Loucy (cell line): ENCODE measurements at regions not wholly inside any gene's neighbourhood (a gene's known extent, or its start where the extent isn't known, plus 50 kb on each side); places are given as distances from the start of the nearest gene placed in this dataset.

Source experiments
- H2AFZ ChIP-seq: fragments of 200-600 bp; sonication (generic); 2 replicates; pipeline ENCODE4 v1.6.0; 2016; ENCODE audit warnings: antibody characterized with exemption, mild to moderate bottlenecking, low read length, moderate library complexity
- H3F3A ChIP-seq: fragments of 200-600 bp; 2 replicates; pipeline ENCODE4 v1.6.0; 2016; ENCODE audit warnings: antibody characterized with exemption, low read depth, mild to moderate bottlenecking
- H3K27me3 ChIP-seq: fragments of 200-600 bp; sonication (generic); 2 replicates; pipeline ENCODE4 v1.6.1; 2014; ENCODE audit warnings: low read length, mild to moderate bottlenecking; ENCODE audit not compliant: insufficient read depth, poor library complexity, severe bottlenecking
- H3K36me3 ChIP-seq: fragments of 200-600 bp; sonication (generic); 2 replicates; pipeline ENCODE4 v1.6.1; 2016; ENCODE audit warnings: low read length; ENCODE audit not compliant: insufficient read depth
- H3K4me1 ChIP-seq: fragments of 200-600 bp; sonication (generic); 2 replicates; pipeline ENCODE4 v1.5.1; 2014; ENCODE audit warnings: low read length, mild to moderate bottlenecking; ENCODE audit not compliant: insufficient read depth, poor library complexity, severe bottlenecking
- H3K4me2 ChIP-seq: fragments of 200-600 bp; sonication (generic); 2 replicates; pipeline ENCODE4 v1.6.0; 2014; ENCODE audit warnings: antibody characterized with exemption, low read length, low read depth, mild to moderate bottlenecking; ENCODE audit not compliant: poor library complexity, severe bottlenecking
- H3K4me3 ChIP-seq: fragments of 200-600 bp; sonication (generic); 2 replicates; pipeline ENCODE4 v1.5.1; 2014; ENCODE audit warnings: low read length, mild to moderate bottlenecking, mixed read lengths; ENCODE audit not compliant: poor library complexity, severe bottlenecking
- H3K79me2 ChIP-seq: fragments of 200-600 bp; sonication (generic); 2 replicates; pipeline ENCODE4 v1.6.1; 2014; ENCODE audit warnings: low read length; ENCODE audit not compliant: insufficient read depth
- H3K9ac ChIP-seq: fragments of 200-600 bp; sonication (generic); 2 replicates; pipeline ENCODE4 v1.6.0; 2014; ENCODE audit warnings: mild to moderate bottlenecking, low read depth, low read length, moderate library complexity; ENCODE audit not compliant: poor library complexity, severe bottlenecking
- H3K9me2 ChIP-seq: fragments of 200-600 bp; sonication (generic); replicated peaks from 2 replicates; pipeline ENCODE4 v1.6.1; 2016; ENCODE audit warnings: low read depth, low read length, mixed read lengths
- H3K9me3 ChIP-seq: fragments of 200-600 bp; sonication (generic); 2 replicates; pipeline ENCODE4 v1.6.1; 2014; ENCODE audit warnings: mild to moderate bottlenecking, antibody characterized with exemption, low read length, low read depth; ENCODE audit not compliant: insufficient read depth
- H4K20me1 ChIP-seq: fragments of 200-600 bp; sonication (generic); 2 replicates; pipeline ENCODE4 v1.6.0; 2014; ENCODE audit warnings: antibody characterized with exemption, low read length, mild to moderate bottlenecking; ENCODE audit not compliant: insufficient read depth, poor library complexity, severe bottlenecking
- CTCF ChIP-seq: fragments of 200-600 bp; sonication (generic); conservative IDR thresholded peaks from 2 replicates; pipeline ENCODE4 v1.5.1; 2014; ENCODE audit warnings: mild to moderate bottlenecking, antibody characterized with exemption, low read length
- EZH2phosphoT487 ChIP-seq: fragments of 200-600 bp; IDR thresholded peaks from 2 replicates; pipeline ENCODE4 v1.6.1; 2018; ENCODE audit warnings: antibody characterized with exemption, mild to moderate bottlenecking, moderate library complexity, borderline replicate concordance

GRCh38 chr6:10268611-10269310 is 146.1 kb downstream of the TFAP2A start:
- no peak for TF ChIP-seq EZH2phosphoT487
- no peak for TF ChIP-seq CTCF
- H2AFZ ChIP-seq = no peak overlapping the region
- no peaks in the 10 kb centered on the region for H3K36me3 ChIP-seq
- H4K20me1 ChIP-seq = no peaks in the 10 kb centered on the region
- H3F3A ChIP-seq = no peaks in the 10 kb centered on the region
- no peaks in the 10 kb centered on the region for H3K9me3 ChIP-seq
- no peaks in the 10 kb centered on the region for H3K27me3 ChIP-seq
- no peak overlapping the region for H3K9ac ChIP-seq
- no peaks in the 10 kb centered on the region for H3K4me1 ChIP-seq
- H3K4me2 ChIP-seq = no peak overlapping the region
- H3K4me3 ChIP-seq = no peak overlapping the region
- no peaks in the 10 kb centered on the region for H3K79me2 ChIP-seq
- H3K9me2 ChIP-seq = no peaks in the 10 kb centered on the region

- Histone ChIP-seq H3K4me2 (no peak overlapping the region), H3K9ac (no peak overlapping the region), H3K36me3 (no peaks in the 10 kb centered on the region), H3K27me3 (no peaks in the 10 kb centered on the region), H3K4me3 (no peak overlapping the region), H3F3A (no peaks in the 10 kb centered on the region), H4K20me1 (no peaks in the 10 kb centered on the region), H3K9me3 (no peaks in the 10 kb centered on the region), H2AFZ (no peak overlapping the region), H3K4me1 (no peaks in the 10 kb centered on the region), H3K9me2 (no peaks in the 10 kb centered on the region), H3K79me2 (no peaks in the 10 kb centered on the region)
- TF ChIP-seq EZH2phosphoT487 = no peak
Observed at GRCh38 chr6:10268111-10268510, 146.8 kb downstream of the TFAP2A start.

GRCh38 chr6:10266462-10266861 is 148.4 kb downstream of the TFAP2A start:
- Histone ChIP-seq H3K79me2 (no peaks in the 10 kb centered on the region), H3K4me2 (no peak overlapping the region), H4K20me1 (no peaks in the 10 kb centered on the region), H3K9ac (no peak overlapping the region), H3K36me3 (no peaks in the 10 kb centered on the region), H2AFZ (no peak overlapping the region), H3K9me3 (no peaks in the 10 kb centered on the region), H3K4me1 (no peaks in the 10 kb centered on the region), H3K9me2 (no peaks in the 10 kb centered on the region), H3K27me3 (no peaks in the 10 kb centered on the region), H3K4me3 (no peak overlapping the region), H3F3A (no peaks in the 10 kb centered on the region)
- no peak for TF ChIP-seq CTCF
- no peak for TF ChIP-seq EZH2phosphoT487

GRCh38 chr6:10266061-10266460 is 148.8 kb downstream of the TFAP2A start:
- no peaks in the 10 kb centered on the region for H3K27me3 ChIP-seq
- H3F3A ChIP-seq = no peaks in the 10 kb centered on the region
- no peaks in the 10 kb centered on the region for H3K79me2 ChIP-seq
- no peak overlapping the region for H2AFZ ChIP-seq
- no peaks in the 10 kb centered on the region for H3K9me3 ChIP-seq
- no peaks in the 10 kb centered on the region for H3K36me3 ChIP-seq
- no peaks in the 10 kb centered on the region for H4K20me1 ChIP-seq
- H3K4me2 ChIP-seq = no peak overlapping the region
- no peak for TF ChIP-seq CTCF
- TF ChIP-seq EZH2phosphoT487 = no peak
- H3K9me2 ChIP-seq = no peaks in the 10 kb centered on the region
- no peaks in the 10 kb centered on the region for H3K4me1 ChIP-seq
- H3K9ac ChIP-seq = no peak overlapping the region
- no peak overlapping the region for H3K4me3 ChIP-seq
